ENCODE measurements at regions not wholly inside any gene's neighbourhood (a gene's known extent, or its start where the extent isn't known, plus 50 kb on each side); places are given as distances from the start of the nearest gene placed in this dataset.

GRCh38 chr17:77306048-77306789, 165.4 kb downstream of the SEC14L1 start (continued):
- 0 out of 2 replicates have a peak, but pooled peaks have one; percentile 19 for TF ChIP-seq ATRX (CRISPR knock-in tag; IDR thresholded peaks at IDR 0.05; ENCODE audit: borderline replicate concordance)
- peak; percentile 59 for TF ChIP-seq ZNF12 (CRISPR knock-in tag; IDR thresholded peaks at IDR 0.05)
- no peak for TF ChIP-seq KDM1A (CRISPR knock-in tag; IDR thresholded peaks at IDR 0.05)
- TF ChIP-seq ZFP62 (CRISPR knock-in tag; IDR thresholded peaks at IDR 0.05): no peak
- TF ChIP-seq RNF2 (conservative IDR thresholded peaks at IDR 0.05; ENCODE audit: low read depth): no peak
- TF ChIP-seq THAP7 (CRISPR knock-in tag; IDR thresholded peaks at IDR 0.05): no peak
- TF ChIP-seq SATB2 (CRISPR knock-in tag; IDR thresholded peaks at IDR 0.05): no peak
- TF ChIP-seq NRL (CRISPR knock-in tag; IDR thresholded peaks at IDR 0.05; ENCODE audit: borderline replicate concordance): peak; percentile 90; the same call in 1 of the 2 replicates
- TF ChIP-seq GTF2F1 (IDR thresholded peaks at IDR 0.05; ENCODE audit: low read length): no peak
- no peak for TF ChIP-seq LBX2 (CRISPR knock-in tag; IDR thresholded peaks at IDR 0.05; ENCODE audit: borderline replicate concordance)
- no peak for TF ChIP-seq ARNT2 (CRISPR knock-in tag; IDR thresholded peaks at IDR 0.05; ENCODE audit: low read depth)
- no peak for TF ChIP-seq MBNL3 (CRISPR knock-in tag; conservative IDR thresholded peaks at IDR 0.05)
- TF ChIP-seq ZSCAN5A (CRISPR knock-in tag; IDR thresholded peaks at IDR 0.05; ENCODE audit: borderline replicate concordance): no peak
- no peak for TF ChIP-seq POLR2AphosphoS2 (IDR thresholded peaks at IDR 0.05; ENCODE audit: low read depth, low read length)
- TF ChIP-seq, protein P1, sequence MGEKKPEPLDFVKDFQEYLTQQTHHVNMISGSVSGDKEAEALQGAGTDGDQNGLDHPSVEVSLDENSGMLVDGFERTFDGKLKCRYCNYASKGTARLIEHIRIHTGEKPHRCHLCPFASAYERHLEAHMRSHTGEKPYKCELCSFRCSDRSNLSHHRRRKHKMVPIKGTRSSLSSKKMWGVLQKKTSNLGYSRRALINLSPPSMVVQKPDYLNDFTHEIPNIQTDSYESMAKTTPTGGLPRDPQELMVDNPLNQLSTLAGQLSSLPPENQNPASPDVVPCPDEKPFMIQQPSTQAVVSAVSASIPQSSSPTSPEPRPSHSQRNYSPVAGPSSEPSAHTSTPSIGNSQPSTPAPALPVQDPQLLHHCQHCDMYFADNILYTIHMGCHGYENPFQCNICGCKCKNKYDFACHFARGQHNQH (CRISPR knock-in tag; IDR thresholded peaks at IDR 0.05): no peak
- TF ChIP-seq ZNF20 (CRISPR knock-in tag; IDR thresholded peaks at IDR 0.05): no peak
- TF ChIP-seq ZBTB33 (CRISPR knock-in tag; IDR thresholded peaks at IDR 0.05): no peak
- TF ChIP-seq ZNF224 (CRISPR knock-in tag; IDR thresholded peaks at IDR 0.05): peak; percentile 58; the same call in 1 of the 2 replicates
- TF ChIP-seq SP140L (CRISPR knock-in tag; IDR thresholded peaks at IDR 0.05; ENCODE audit: borderline replicate concordance): no peak
- TF ChIP-seq, protein P2, sequence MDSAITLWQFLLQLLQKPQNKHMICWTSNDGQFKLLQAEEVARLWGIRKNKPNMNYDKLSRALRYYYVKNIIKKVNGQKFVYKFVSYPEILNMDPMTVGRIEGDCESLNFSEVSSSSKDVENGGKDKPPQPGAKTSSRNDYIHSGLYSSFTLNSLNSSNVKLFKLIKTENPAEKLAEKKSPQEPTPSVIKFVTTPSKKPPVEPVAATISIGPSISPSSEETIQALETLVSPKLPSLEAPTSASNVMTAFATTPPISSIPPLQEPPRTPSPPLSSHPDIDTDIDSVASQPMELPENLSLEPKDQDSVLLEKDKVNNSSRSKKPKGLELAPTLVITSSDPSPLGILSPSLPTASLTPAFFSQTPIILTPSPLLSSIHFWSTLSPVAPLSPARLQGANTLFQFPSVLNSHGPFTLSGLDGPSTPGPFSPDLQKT (CRISPR knock-in tag; IDR thresholded peaks at IDR 0.05; ENCODE audit: borderline replicate concordance): no peak; the same call in 1 of the 2 replicates
- no peak for TF ChIP-seq ZNF207 (IDR thresholded peaks at IDR 0.05; ENCODE audit: borderline replicate concordance)
- no peak for TF ChIP-seq ATF5 (CRISPR knock-in tag; IDR thresholded peaks at IDR 0.05; ENCODE audit: low read depth)
- no peak for TF ChIP-seq ZNF557 (CRISPR knock-in tag; IDR thresholded peaks at IDR 0.05)

Measured in HepG2 (cell line).